Breast epithelium (tissue), 3 donors: ENCODE measurements at regions not wholly inside any gene's neighbourhood (a gene's known extent, or its start where the extent isn't known, plus 50 kb on each side); places are given as distances from the start of the nearest gene placed in this dataset.

Experiments
- CTCF ChIP-seq, 3 donors: fragments of 450-650 bp; IDR thresholded peaks; one replicate each; pipeline ENCODE4 v1.5.1; 2016 to 2017; ENCODE audit warnings: antibody characterized with exemption in 3 of 3, mild to moderate bottlenecking in 3 of 3, moderate library complexity in 3 of 3
- POLR2A ChIP-seq: fragments of 450-650 bp; IDR thresholded peaks from one replicate; pipeline ENCODE4 v1.6.1; 2016; ENCODE audit warnings: antibody characterized with exemption, mild to moderate bottlenecking, moderate library complexity
- POLR2AphosphoS5 ChIP-seq, 3 donors: sonication (generic); formaldehyde crosslinking; IDR thresholded peaks; one replicate each; pipeline ENCODE4 v1.6.1; 2017; ENCODE audit warnings: antibody characterized with exemption in 3 of 3

DNA sequence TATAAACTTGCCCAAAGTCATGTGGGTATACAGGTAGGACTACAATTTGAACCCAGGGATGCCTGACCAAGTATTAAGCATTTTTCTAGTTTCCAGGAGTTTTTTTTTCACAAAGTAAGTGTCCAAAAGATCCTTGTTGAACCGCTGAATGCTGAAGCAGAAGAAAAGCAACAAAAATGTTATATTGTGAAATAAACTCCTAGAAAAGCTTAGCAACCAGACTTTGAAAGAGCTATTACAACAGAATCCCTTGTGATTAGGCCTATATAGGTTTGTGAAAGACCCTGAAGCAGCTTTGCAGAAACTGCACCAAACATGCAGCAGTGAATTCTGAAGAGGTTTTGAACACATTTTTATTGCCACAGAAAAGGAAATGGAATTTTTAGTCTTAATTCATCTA, 236.8 kb downstream of the TUSC7 start:
- TF ChIP-seq POLR2AphosphoS5 (IDR thresholded peaks at IDR 0.05) (no peak), POLR2A (no peak), CTCF (IDR thresholded peaks at IDR 0.05) (no peak)
